Activated CD8-positive, alpha-beta T cell treated with anti-CD3 and anti-CD28 coated beads, Interleukin-2, amount 10 ng/mL, durations not matched to agents 7 days and 5 days (primary cell): ENCODE measurements at regions not wholly inside any gene's neighbourhood (a gene's known extent, or its start where the extent isn't known, plus 50 kb on each side); places are given as distances from the start of the nearest gene placed in this dataset.

Source experiments
- ATAC-seq: fragments of 150-1000 bp; cut with Tn5 transposase; one replicate; pipeline ENCODE4 v1.10.0; 2021; ENCODE audit warnings: moderate library complexity
- CTCF ChIA-PET: fragments of 350-600 bp; sonication (Branson Sonifier 250); formaldehyde crosslinking; loops from one replicate; lab custom pipeline; 2021; ENCODE audit warnings: antibody characterized with exemption; lab: Charles Lee
- POLR2A ChIA-PET: fragments of 350-600 bp; sonication (Branson Sonifier 250); formaldehyde crosslinking; loops from one replicate; lab custom pipeline; 2021; ENCODE audit warnings: antibody characterized with exemption; lab: Charles Lee
- DNase-seq: peaks from one replicate; pipeline ENCODE4 v3.0.0-alpha.2; 2020
- H3K27ac Mint-ChIP-seq: one replicate; pipeline ENCODE4 v1.8.0; 2021; ENCODE audit warnings: mild to moderate bottlenecking, mixed read lengths
- H3K27me3 Mint-ChIP-seq: one replicate; pipeline ENCODE4 v1.8.0; 2021; ENCODE audit warnings: low read depth, mixed read lengths
- H3K36me3 Mint-ChIP-seq: one replicate; pipeline ENCODE4 v1.8.0; 2021; ENCODE audit warnings: low read depth, mixed read lengths
- H3K4me1 Mint-ChIP-seq: one replicate; pipeline ENCODE4 v1.8.0; 2021; ENCODE audit warnings: low read depth, mixed read lengths
- H3K4me3 Mint-ChIP-seq: one replicate; pipeline ENCODE4 v1.8.0; 2021; ENCODE audit warnings: mild to moderate bottlenecking, mixed read lengths
- H3K9me3 Mint-ChIP-seq: one replicate; pipeline ENCODE4 v1.8.0; 2022; ENCODE audit warnings: mixed read lengths; ENCODE audit not compliant: insufficient read depth

DNA sequence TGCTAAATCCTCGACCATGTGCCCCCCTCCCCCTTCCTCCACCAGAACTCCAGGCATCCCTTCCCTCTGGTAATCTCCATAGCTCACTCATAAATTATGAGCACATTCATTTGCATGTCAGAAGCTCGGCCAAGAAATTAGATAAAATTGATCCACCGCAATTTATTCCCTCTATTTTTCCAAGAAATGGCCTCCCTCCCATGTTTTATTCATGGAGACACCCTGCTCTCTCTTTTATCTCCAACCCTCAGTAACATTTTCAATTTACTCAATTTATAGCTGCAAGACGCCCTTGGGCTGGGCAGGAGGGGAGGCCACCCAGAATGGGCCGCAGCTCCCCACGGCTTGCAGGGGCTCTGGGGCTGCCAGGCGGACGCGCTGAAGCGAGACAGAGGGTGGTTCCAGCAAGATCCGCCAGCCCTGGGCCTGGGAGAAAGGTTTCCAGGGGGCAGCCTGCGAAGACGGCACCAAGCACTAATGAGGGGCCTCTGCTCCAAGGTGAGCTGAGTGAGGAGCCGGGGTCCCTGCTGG is 54.7 kb upstream of the ZNF423 start:
- CTCF ChIA-PET = no interaction called here
- H3K36me3 Mint-ChIP-seq = no peaks in the 10 kb centered on the region

GRCh38 chr16:49911430-49911829 is 55.5 kb upstream of the ZNF423 start:
- Mint-ChIP-seq H3K27me3 (no peaks in the 10 kb centered on the region), H3K36me3 (no peaks in the 10 kb centered on the region), H3K4me3 (no peak overlapping the region), H3K4me1 (no peaks in the 10 kb centered on the region), H3K9me3 (no peaks in the 10 kb centered on the region), H3K27ac (no peak overlapping the region)
- no peak for DNase-seq
- ChIA-PET POLR2A (no interaction called here), CTCF (no interaction called here)
- no peak for ATAC-seq

More for the DNA sequence above, 54.7 kb upstream of the ZNF423 start:
- Mint-ChIP-seq H3K9me3 (no peaks in the 10 kb centered on the region), H3K4me1 (no peaks in the 10 kb centered on the region), H3K4me3 (no peak overlapping the region), H3K27me3 (no peaks in the 10 kb centered on the region), H3K27ac (no peak overlapping the region)
- POLR2A ChIA-PET = no interaction called here
- no peak for DNase-seq
- ATAC-seq = no peak

DNA sequence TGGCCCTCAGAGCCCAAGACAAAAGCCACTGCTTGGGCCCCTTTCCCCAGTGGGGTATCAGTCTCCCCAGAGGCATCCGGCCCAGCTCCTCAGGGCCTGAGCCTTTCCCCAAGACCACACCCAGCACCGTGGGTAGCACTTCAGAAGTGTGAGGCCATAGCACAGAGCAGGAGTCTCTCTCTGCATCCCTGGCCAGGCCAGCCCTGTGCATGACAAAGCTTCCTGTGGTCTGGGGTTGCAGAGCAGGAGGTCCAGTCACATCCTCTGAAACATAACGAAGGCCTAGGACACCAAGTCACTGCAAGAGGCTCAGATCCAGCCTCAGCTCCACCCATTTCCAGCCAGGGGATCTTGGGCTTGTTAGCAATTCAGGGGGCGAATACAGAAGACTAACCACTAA is 56.8 kb upstream of the ZNF423 start:
- CTCF ChIA-PET = no interaction called here
- no peaks in the 10 kb centered on the region for H3K4me1 Mint-ChIP-seq
- no peak overlapping the region for H3K4me3 Mint-ChIP-seq
- DNase-seq = no peak
- H3K36me3 Mint-ChIP-seq = no peaks in the 10 kb centered on the region
- ATAC-seq = no peak
- H3K27me3 Mint-ChIP-seq = no peaks in the 10 kb centered on the region
- POLR2A ChIA-PET = no interaction called here
- no peak overlapping the region for H3K27ac Mint-ChIP-seq
- no peaks in the 10 kb centered on the region for H3K9me3 Mint-ChIP-seq

DNA sequence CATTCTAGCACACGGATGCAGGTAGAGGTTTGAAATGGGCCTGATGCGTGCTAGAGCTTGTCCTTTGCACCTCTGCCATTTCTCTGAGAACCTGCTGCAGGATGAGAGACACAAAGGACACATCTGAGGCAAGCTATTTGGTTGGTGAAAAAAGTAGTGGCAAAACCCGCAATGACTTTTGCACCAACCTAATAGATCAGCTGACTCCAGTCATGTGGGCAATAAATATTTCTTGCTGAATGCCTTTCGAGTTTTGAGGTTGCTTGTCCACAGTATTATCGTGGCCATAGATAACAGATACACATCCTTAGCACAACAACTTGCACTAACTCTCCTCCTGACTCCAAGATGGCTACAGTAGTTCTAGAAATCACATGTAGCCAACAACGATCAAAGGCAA is 57.8 kb upstream of the ZNF423 start:
- DNase-seq (no peak), ATAC-seq (no peak)
- Mint-ChIP-seq H3K27me3 (no peaks in the 10 kb centered on the region), H3K36me3 (no peaks in the 10 kb centered on the region), H3K9me3 (no peaks in the 10 kb centered on the region), H3K4me3 (no peak overlapping the region), H3K27ac (no peak overlapping the region), H3K4me1 (no peaks in the 10 kb centered on the region)
- POLR2A ChIA-PET = no interaction called here
- CTCF ChIA-PET = interaction anchor here (0.6 kb wide), 1 partner anchor 49 kb away, joined by 3 read pairs; no protein-coding TSS in a partner anchor

GRCh38 chr16:49914657-49915056 is 58.7 kb upstream of the ZNF423 start:
- ATAC-seq (no peak), DNase-seq (no peak)
- Mint-ChIP-seq H3K27ac (no peak overlapping the region), H3K9me3 (no peaks in the 10 kb centered on the region), H3K4me3 (no peak overlapping the region), H3K4me1 (no peaks in the 10 kb centered on the region), H3K27me3 (no peaks in the 10 kb centered on the region), H3K36me3 (no peaks in the 10 kb centered on the region)
- CTCF ChIA-PET = no interaction called here
- POLR2A ChIA-PET = no interaction called here

GRCh38 chr16:49918257-49918656 is 62.3 kb upstream of the ZNF423 start:
- POLR2A ChIA-PET = no interaction called here
- CTCF ChIA-PET = no interaction called here
- H3K9me3 Mint-ChIP-seq = no peaks in the 10 kb centered on the region

DNA sequence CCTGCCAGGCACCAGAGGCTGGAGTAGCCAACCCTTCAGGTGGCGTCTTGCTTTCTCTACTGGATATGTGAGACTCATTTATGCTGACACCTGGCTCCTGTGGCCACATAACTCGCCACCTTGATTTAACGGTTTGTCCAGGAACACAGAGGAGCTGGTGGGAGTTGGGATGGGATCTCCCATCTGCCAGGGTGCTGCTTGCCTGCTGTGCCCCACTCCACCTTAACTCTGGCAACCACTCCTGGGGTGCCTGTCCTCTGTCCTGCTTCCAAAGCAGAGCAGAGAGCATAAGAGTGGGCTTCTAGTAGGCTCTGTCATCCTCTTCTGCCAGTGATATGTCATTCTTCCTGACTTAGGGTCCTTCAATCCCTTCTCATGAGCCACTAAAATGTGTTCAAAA is 63.4 kb upstream of the ZNF423 start:
- no peak for ATAC-seq
- Mint-ChIP-seq H3K4me1 (no peaks in the 10 kb centered on the region), H3K27ac (no peak overlapping the region), H3K27me3 (no peaks in the 10 kb centered on the region), H3K9me3 (no peaks in the 10 kb centered on the region), H3K4me3 (no peak overlapping the region), H3K36me3 (no peaks in the 10 kb centered on the region)
- ChIA-PET POLR2A (interaction anchor here (0.6 kb wide), 1 partner anchor 1652 kb away, joined by 3 read pairs; no protein-coding TSS in a partner anchor), CTCF (interaction anchor here (1.4 kb wide), 1 partner anchor 62 kb away, joined by 4 read pairs; no protein-coding TSS in a partner anchor)
- no peak for DNase-seq

More at GRCh38 chr16:49918257-49918656, 62.3 kb upstream of the ZNF423 start:
- Mint-ChIP-seq H3K4me3 (no peak overlapping the region), H3K4me1 (no peaks in the 10 kb centered on the region), H3K27me3 (no peaks in the 10 kb centered on the region), H3K27ac (no peak overlapping the region), H3K36me3 (no peaks in the 10 kb centered on the region)
- ATAC-seq (no peak), DNase-seq (no peak)

DNA sequence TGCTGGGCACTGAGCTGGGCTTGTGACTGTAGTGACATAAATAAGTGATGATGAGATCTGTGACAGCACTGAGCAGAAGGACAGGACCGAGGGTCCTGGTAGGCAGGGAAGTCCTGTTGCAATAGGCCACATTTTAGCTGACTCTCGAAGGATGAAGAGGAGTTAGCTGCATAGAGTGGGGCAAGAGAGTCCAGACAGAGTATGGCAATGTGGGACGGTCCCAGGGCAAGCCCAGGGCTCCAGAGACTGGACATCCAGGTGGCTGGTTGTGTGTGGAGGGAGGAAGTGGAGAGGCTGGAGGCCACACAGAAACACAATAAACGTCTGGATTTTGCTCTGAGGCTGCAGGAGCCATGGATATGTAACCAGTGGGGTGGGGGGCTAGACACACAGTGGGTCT is 64.5 kb upstream of the ZNF423 start:
- no peak overlapping the region for H3K4me3 Mint-ChIP-seq
- CTCF ChIA-PET = interaction anchor here (0.6 to 1.4 kb wide), 2 partner anchors 24 to 63 kb away, joined by 3 to 4 read pairs; no protein-coding TSS in a partner anchor
- no peak for ATAC-seq
- H3K27ac Mint-ChIP-seq = no peak overlapping the region
- H3K9me3 Mint-ChIP-seq = no peaks in the 10 kb centered on the region
- H3K4me1 Mint-ChIP-seq = no peaks in the 10 kb centered on the region
- DNase-seq = no peak
- H3K27me3 Mint-ChIP-seq = no peaks in the 10 kb centered on the region
- POLR2A ChIA-PET = no interaction called here
- no peaks in the 10 kb centered on the region for H3K36me3 Mint-ChIP-seq

DNA sequence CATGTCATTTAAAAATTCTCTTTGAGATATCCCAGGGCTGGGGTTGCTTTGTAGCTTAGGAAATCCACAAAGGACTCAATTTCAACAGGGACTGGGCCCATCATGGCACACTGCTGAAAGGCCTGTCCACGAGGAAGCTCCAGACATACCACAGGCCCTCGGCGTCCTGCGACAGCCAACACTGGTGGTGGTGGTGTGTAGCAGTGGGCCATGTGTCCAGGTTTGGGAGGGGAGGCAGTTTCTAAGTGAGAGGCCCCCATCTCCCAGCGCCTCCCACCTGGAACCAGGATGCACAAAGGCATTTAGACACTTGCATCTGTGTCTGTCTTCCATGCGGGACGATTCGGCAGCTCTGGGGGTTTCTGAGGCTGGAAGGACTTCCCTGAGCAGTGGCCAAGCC is 65.2 kb upstream of the ZNF423 start:
- Mint-ChIP-seq H3K4me3 (no peak overlapping the region), H3K27ac (no peak overlapping the region), H3K27me3 (peaks cover 4% of the 10 kb centered on the region), H3K9me3 (no peaks in the 10 kb centered on the region), H3K4me1 (no peaks in the 10 kb centered on the region), H3K36me3 (no peaks in the 10 kb centered on the region)
- ATAC-seq = no peak
- no peak for DNase-seq
- CTCF ChIA-PET = interaction anchor here (0.6 to 2.9 kb wide), 3 partner anchors 23 to 212 kb away, joined by 3 to 10 read pairs (median 3); no protein-coding TSS in a partner anchor
- POLR2A ChIA-PET = no interaction called here

DNA sequence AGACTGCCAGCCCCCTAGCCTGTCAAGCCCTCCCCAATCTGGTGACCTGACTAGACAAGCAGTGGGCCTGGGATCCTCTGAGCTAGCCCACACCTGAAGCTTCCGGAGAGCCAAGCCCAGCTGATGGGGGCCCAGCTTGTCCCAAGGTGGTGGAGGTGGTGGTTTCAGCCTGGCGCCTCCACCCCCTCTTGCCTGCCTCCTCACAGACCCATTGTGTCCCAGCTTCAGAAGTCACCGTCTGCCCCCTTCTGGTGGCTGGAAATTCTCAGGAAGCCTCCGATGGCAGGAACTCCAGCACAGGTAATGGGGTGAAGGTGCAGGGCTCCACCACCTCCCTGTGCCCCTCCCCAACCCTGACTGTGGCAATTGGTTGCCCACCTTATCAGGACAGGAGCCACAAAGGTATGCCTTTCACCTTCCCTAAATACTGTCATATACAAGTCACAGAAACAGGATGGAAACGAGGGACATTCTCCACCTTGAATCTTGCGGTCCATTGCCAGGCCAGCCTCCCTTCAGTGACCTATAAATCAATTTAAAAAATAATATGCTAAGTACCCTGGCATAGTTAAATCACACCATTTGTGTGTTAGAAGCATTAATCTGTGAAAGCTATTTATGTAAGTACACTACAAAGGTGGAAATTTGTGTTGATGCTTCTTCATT is 66.0 kb upstream of the ZNF423 start:
- peak; percentile 68 for ATAC-seq

GRCh38 chr16:49923411-49923810 is 67.5 kb upstream of the ZNF423 start:
- POLR2A ChIA-PET = interaction anchor here (0.7 kb wide), 1 partner anchor 610 kb away, joined by 3 read pairs; no protein-coding TSS in a partner anchor
- Mint-ChIP-seq H3K9me3 (no peaks in the 10 kb centered on the region), H3K27me3 (peaks cover 7% of the 10 kb centered on the region), H3K4me1 (no peaks in the 10 kb centered on the region), H3K36me3 (no peaks in the 10 kb centered on the region), H3K4me3 (no peak overlapping the region), H3K27ac (no peak overlapping the region)
- CTCF ChIA-PET = interaction anchor here (1.3 to 2.9 kb wide), 3 partner anchors 20 to 515 kb away, joined by 3 to 10 read pairs (median 4); no protein-coding TSS in a partner anchor
- no peak for DNase-seq
- ATAC-seq = no peak

More for the DNA sequence above, 66.0 kb upstream of the ZNF423 start:
- no peak overlapping the region for H3K27ac Mint-ChIP-seq
- no peaks in the 10 kb centered on the region for H3K36me3 Mint-ChIP-seq
- CTCF ChIA-PET = interaction anchor here (0.7 to 2.9 kb wide), 4 partner anchors 18 to 514 kb away, joined by 3 to 10 read pairs (median 3); no protein-coding TSS in a partner anchor
- H3K4me1 Mint-ChIP-seq = no peaks in the 10 kb centered on the region
- peaks cover 5% of the 10 kb centered on the region for H3K27me3 Mint-ChIP-seq
- H3K4me3 Mint-ChIP-seq = no peak overlapping the region
- no peaks in the 10 kb centered on the region for H3K9me3 Mint-ChIP-seq
- POLR2A ChIA-PET = no interaction called here
- peak; percentile 56 for DNase-seq

DNA sequence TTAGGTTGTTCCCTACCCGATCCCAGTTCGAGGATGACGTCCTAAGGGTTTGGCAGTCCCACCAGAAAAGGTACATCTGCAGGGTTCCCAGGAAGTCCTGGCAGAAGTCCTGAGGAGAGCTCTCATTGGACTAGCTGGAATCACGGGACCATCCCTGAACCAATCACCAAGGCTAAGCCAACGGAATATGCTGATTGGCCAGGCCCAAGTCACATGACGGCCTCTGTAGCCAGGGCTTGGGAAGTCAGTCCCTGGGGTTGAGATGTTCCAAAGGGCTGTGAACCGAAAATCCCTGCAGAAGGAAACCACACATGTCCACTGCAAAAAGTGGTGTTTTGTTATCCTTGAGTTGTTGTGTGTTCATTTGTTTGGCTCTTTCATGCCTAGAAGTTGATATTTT is 68.2 kb upstream of the ZNF423 start:
- Mint-ChIP-seq H3K4me3 (no peak overlapping the region), H3K4me1 (no peaks in the 10 kb centered on the region), H3K27me3 (peaks cover 7% of the 10 kb centered on the region), H3K27ac (no peak overlapping the region), H3K9me3 (no peaks in the 10 kb centered on the region), H3K36me3 (no peaks in the 10 kb centered on the region)
- ChIA-PET POLR2A (no interaction called here), CTCF (interaction anchor here (1.6 kb wide), 1 partner anchor 516 kb away, joined by 4 read pairs; no protein-coding TSS in a partner anchor)
- DNase-seq (no peak), ATAC-seq (no peak)
